Aorta (tissue), 5 donors: ENCODE measurements at regions not wholly inside any gene's neighbourhood (a gene's known extent, or its start where the extent isn't known, plus 50 kb on each side); places are given as distances from the start of the nearest gene placed in this dataset.
"Not testable (repeated sequence)": the region's sequence is repeated elsewhere in the genome, so short reads cannot be mapped to it uniquely, and the experiment has no call there.

ENCODE experiments used
- ATAC-seq: fragments of 200-7000 bp; cut with Tn5 transposase; one replicate; pipeline ENCODE4 v1.9.1; 2022; ENCODE audit warnings: moderate library complexity; ENCODE audit not compliant: low FRiP score
- DNase-seq, 2 donors: peaks; one replicate each; pipeline ENCODE4 v3.0.0-alpha.2; 2020
- H3K27ac ChIP-seq, 2 donors: one replicate each; pipeline ENCODE4 v1.5.1; 2013; ENCODE audit warnings: low read length in 2 of 2, mild to moderate bottlenecking in 2 of 2, moderate library complexity in 2 of 2, control low read depth in 1 of 2, inconsistent platforms in 1 of 2, low read depth in 1 of 2
- H3K27me3 ChIP-seq, 2 donors: one replicate each; pipeline ENCODE4 v1.6.1; 2013; ENCODE audit warnings: control low read depth in 1 of 2, low read length in 1 of 2, mild to moderate bottlenecking in 1 of 2, moderate library complexity in 1 of 2; ENCODE audit not compliant: insufficient read depth in 2 of 2, control insufficient read depth in 1 of 2
- H3K36me3 ChIP-seq, 2 donors: one replicate each; pipeline ENCODE4 v1.6.1; 2013; ENCODE audit warnings: control low read depth in 1 of 2, low read length in 1 of 2, mild to moderate bottlenecking in 1 of 2; ENCODE audit not compliant: insufficient read depth in 2 of 2, control insufficient read depth in 1 of 2
- H3K4me1 ChIP-seq, 2 donors: one replicate each; pipeline ENCODE4 v1.6.1; 2013; ENCODE audit warnings: low read length in 2 of 2, control low read depth in 1 of 2, mild to moderate bottlenecking in 1 of 2, moderate library complexity in 1 of 2; ENCODE audit not compliant: insufficient read depth in 2 of 2, control insufficient read depth in 1 of 2
- H3K4me3 ChIP-seq, 2 donors: one replicate each; pipeline ENCODE4 v1.5.1; 2013; ENCODE audit warnings: low read length in 2 of 2, control low read depth in 1 of 2, mild to moderate bottlenecking in 1 of 2
- H3K9me3 ChIP-seq: one replicate; pipeline ENCODE4 v1.6.1; 2013; ENCODE audit warnings: mild to moderate bottlenecking, low read length; ENCODE audit not compliant: control insufficient read depth
- WGBS, 2 donors: extraction: QIAGEN DNeasy Blood & Tissue Kit; methylation state at CpG; one replicate each; pipeline ENCODE4 v1.1.7; 2013; 5-methylcytosine and 5-hydroxymethylcytosine counted together
- intact Hi-C, 2 donors: fragments of 100-400 bp; cut with DNase I; formaldehyde crosslinking; loops; one replicate each; pipeline versions ENCODE4 v1.14.2 to v1.15.0; 2022
- donor health status: healthy with polysubstance abuse.
- donor health status: Bipolar disorder and iron deficiency.
- donor health status: DM: no; HTN: no; CAD: no.
- donor health status: DM: no; HTN: no; CAD: no.
- donor health status: DM: yes; HTN: yes; CAD: no.

GRCh38 chr20:55099251-55099650 lies 623.9 kb downstream of the DOK5 start:
- Histone ChIP-seq H3K4me1 (no peaks in the 10 kb centered on the region), H3K9me3 (no peaks in the 10 kb centered on the region), H3K27ac (no peak overlapping the region), H3K4me3 (no peak overlapping the region), H3K27me3 (no peaks in the 10 kb centered on the region), H3K36me3 (no peaks in the 10 kb centered on the region)
- DNase-seq (no peak), ATAC-seq (no peak)
- 76 to 90% methylated on average over 2 of the region's 2 CpGs for WGBS, 2 donors
- intact Hi-C loops: no loop called here

DNA sequence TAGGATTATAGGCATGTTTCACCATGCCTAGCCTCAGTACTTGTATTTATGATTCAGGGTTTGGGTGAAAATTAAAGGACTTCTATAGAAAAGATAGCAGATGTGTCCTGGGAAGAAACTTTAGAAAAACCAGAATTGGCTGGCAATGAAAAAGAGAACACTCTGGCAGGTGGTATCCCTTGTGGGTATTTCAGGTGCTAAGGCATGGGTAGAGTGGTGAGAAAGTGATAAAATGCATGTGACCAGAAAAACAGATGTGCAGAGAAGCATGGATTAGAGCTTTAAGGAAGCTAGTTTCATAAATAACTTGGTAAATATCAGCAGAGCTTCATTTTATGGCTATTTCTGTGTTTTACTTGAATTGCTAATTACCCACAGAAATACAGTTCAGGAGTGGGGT lies 622.2 kb downstream of the DOK5 start:
- H3K4me3 ChIP-seq: no peak overlapping the region

DNA sequence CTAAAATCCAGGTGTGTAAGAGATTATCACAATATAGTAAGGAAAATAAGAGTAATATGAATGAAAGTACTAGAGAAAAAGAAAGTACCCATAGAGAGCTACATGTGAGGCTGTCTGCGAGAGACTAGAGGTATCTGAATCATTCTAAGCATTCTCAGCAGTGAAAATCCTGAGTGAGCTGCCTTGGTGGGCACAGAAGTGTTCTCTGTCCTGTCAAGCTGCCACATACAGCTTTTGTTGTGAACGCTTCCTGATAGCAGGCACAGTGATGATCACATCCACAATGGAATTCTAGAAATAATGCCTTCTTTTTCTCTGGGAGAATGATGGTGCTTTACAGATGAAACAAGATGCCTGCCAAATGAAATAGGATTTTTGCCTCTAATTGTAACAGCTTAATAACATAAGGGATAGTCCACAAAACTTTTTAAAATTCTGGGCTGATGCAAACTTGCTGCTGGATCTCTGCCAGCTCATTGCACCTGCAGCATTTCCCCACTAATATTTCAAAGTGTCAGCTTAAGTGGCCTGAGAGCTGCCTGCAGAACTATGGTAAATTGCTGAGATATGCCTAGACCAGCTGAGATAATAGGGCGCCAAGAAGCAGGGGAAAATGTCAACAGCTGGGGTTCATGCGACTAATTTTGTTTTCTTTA lies 620.5 kb downstream of the DOK5 start:
- H3K9me3 ChIP-seq: no peaks in the 10 kb centered on the region
- no peaks in the 10 kb centered on the region for H3K27me3 ChIP-seq
- H3K4me1 ChIP-seq: no peaks in the 10 kb centered on the region
- 10 to 12% methylated on average over 4 of the region's 4 CpGs for WGBS, 2 donors
- ATAC-seq: no peak
- no peak for DNase-seq
- no peak overlapping the region for H3K4me3 ChIP-seq
- no peaks in the 10 kb centered on the region for H3K36me3 ChIP-seq
- intact Hi-C loops: no loop called here
- no peak overlapping the region for H3K27ac ChIP-seq

More for the DNA sequence above, 622.2 kb downstream of the DOK5 start:
- ATAC-seq (no peak), DNase-seq (no peak)
- Histone ChIP-seq H3K27me3 (no peaks in the 10 kb centered on the region), H3K27ac (no peak overlapping the region), H3K36me3 (no peaks in the 10 kb centered on the region), H3K4me1 (no peaks in the 10 kb centered on the region), H3K9me3 (no peaks in the 10 kb centered on the region)
- intact Hi-C loops: no loop called here

- Histone ChIP-seq H3K27me3 (no peaks in the 10 kb centered on the region), H3K36me3 (no peaks in the 10 kb centered on the region), H3K4me1 (no peaks in the 10 kb centered on the region), H3K9me3 (no peaks in the 10 kb centered on the region), H3K27ac (no peak overlapping the region), H3K4me3 (no peak overlapping the region)
- 67 to 76% methylated on average over 12 of the region's 12 CpGs for WGBS, 2 donors
- no peak for DNase-seq
- intact Hi-C loops: no loop called here
- no peak for ATAC-seq
Measured at GRCh38 chr20:55094353-55094861, 619.0 kb downstream of the DOK5 start.

DNA sequence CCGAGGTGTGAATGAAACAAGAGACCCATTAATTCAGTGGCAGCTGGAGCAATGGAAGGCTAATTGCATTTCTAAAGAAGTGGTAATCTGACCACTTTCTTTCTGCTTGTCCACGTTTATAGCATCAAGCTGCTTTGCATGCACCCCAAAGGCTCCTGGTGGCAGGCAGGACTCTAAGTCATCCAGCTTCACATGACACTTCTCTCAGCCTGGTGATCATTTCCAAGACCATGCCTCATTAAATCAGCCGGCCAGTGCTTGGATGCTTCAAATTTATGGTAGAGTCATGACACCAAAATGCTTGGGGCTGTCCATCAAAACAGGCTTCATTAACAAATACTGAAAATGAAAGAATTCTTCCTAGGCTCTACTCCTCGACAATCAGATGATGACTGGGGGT lies 614.9 kb downstream of the DOK5 start:
- intact Hi-C loops: no loop called here
- Histone ChIP-seq H3K36me3 (no peaks in the 10 kb centered on the region), H3K4me3 (no peak overlapping the region), H3K4me1 (no peaks in the 10 kb centered on the region), H3K9me3 (no peaks in the 10 kb centered on the region), H3K27me3 (peaks cover 0 to 2% of the 10 kb centered on the region in 2 donors), H3K27ac (no peak overlapping the region)
- 46 to 56% methylated on average over 4 of the region's 4 CpGs for WGBS, 2 donors
- DNase-seq: no peak
- no peak for ATAC-seq

DNA sequence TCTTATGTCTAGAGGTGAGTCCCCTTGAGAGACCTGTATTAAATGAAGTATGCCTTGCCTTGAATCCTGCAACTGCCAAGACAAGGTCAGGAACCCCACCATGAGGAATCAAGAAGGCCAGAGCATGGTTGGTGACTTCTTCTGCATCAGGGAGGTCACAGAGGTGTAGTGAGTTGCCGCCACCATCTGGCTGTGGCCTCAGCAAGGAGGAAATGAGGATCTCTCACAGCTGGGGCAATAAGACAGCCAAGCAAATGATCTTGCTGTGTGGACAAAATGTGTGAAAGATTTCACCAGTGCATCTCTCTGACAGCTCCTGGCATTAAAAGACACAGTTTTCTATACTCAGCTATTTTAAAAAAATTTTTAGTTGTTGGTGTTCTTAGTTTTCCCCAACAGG lies 611.0 kb downstream of the DOK5 start:
- DNase-seq: no peak
- H3K36me3 ChIP-seq: no peaks in the 10 kb centered on the region
- no peaks in the 10 kb centered on the region for H3K9me3 ChIP-seq
- 86 to 90% methylated on average over 1 of the region's 1 CpG for WGBS, 2 donors
- no peak overlapping the region for H3K27ac ChIP-seq
- ATAC-seq: no peak
- intact Hi-C loops: no loop called here
- H3K4me1 ChIP-seq: no peaks in the 10 kb centered on the region
- no peak overlapping the region for H3K4me3 ChIP-seq
- peaks cover 0 to 2% of the 10 kb centered on the region in 2 donors for H3K27me3 ChIP-seq

DNA sequence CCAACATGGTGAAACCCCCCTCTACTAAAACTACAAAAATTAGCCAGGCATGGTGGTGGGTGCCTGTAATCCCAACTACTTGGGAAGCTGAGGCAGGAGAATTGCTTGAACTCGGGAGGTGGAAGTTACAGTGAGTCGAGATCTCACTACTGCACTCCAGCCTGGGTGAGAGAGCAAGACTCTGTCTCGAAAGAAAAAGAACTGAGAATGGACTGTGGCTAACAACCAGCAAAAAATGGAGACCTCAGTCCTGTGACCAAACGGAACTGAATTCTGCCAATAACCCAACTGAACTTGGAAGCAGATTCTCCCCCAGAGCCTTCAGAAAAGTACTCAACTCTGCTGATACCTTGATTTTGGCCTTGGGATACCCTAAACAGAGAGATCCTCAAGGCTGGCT lies 604.5 kb downstream of the DOK5 start:
- no peak for ATAC-seq
- WGBS, 2 donors: 77 to 80% methylated on average over 4 of the region's 4 CpGs
- H3K27ac ChIP-seq: no peak overlapping the region
- intact Hi-C loops: loop anchor here in 1 of 2 donors (10.0 kb wide), 1 partner anchor 55 kb away; no protein-coding TSS in a partner anchor
- no peaks in the 10 kb centered on the region for H3K27me3 ChIP-seq
- H3K4me3 ChIP-seq: no peak overlapping the region
- no peak for DNase-seq
- H3K9me3 ChIP-seq: no peaks in the 10 kb centered on the region
- no peaks in the 10 kb centered on the region for H3K4me1 ChIP-seq
- H3K36me3 ChIP-seq: no peaks in the 10 kb centered on the region

GRCh38 chr20:55074266-55074840 lies 599.0 kb downstream of the DOK5 start:
- H3K9me3 ChIP-seq, DNase-seq, H3K36me3 ChIP-seq, H3K4me1 ChIP-seq, H3K27ac ChIP-seq, H3K4me3 ChIP-seq, ATAC-seq, H3K27me3 ChIP-seq: not testable (repeated sequence)
- intact Hi-C loops: loop anchor here in 1 of 2 donors (10.0 kb wide), 1 partner anchor 60 kb away; no protein-coding TSS in a partner anchor
- 91 to 94% methylated on average over 19 of the region's 19 CpGs for WGBS, 2 donors

- intact Hi-C loops: loop anchor here in 1 of 2 donors (10.0 kb wide), 1 partner anchor 65 kb away; no protein-coding TSS in a partner anchor
- WGBS, 2 donors: 19 to 28% methylated on average over 1 of the region's 1 CpG
- Histone ChIP-seq H3K4me3 (no peak overlapping the region), H3K27ac (no peak overlapping the region), H3K27me3 (no peaks in the 10 kb centered on the region), H3K9me3 (peaks cover 3% of the 10 kb centered on the region), H3K36me3 (no peaks in the 10 kb centered on the region), H3K4me1 (no peaks in the 10 kb centered on the region)
- DNase-seq (no peak), ATAC-seq (no peak)
Measured at GRCh38 chr20:55070001-55070400, 594.6 kb downstream of the DOK5 start.
